GM21381 (cell line): ENCODE measurements at regions not wholly inside any gene's neighbourhood (a gene's known extent, or its start where the extent isn't known, plus 50 kb on each side); places are given as distances from the start of the nearest gene placed in this dataset.

Experiments used
- ATAC-seq: cut with Tn5 transposase; IDR thresholded peaks from one replicate; pipeline ENCODE4 v1.9.1; 2021; ENCODE audit warnings: mild to moderate bottlenecking, moderate library complexity; ENCODE audit not compliant: unreplicated experiment

- ATAC-seq: no peak
Measured at GRCh38 chr2:790634-791245, 113.5 kb upstream of the TMEM18 start.

GRCh38 chr2:790081-790480, 112.9 kb upstream of the TMEM18 start:
- no peak for ATAC-seq

- no peak for ATAC-seq
Measured at GRCh38 chr2:789529-789928, 112.3 kb upstream of the TMEM18 start.

- no peak for ATAC-seq
Measured at GRCh38 chr2:788227-789032, 111.2 kb upstream of the TMEM18 start.

GRCh38 chr2:784753-785152, 107.5 kb upstream of the TMEM18 start:
- no peak for ATAC-seq

- ATAC-seq: no peak
Measured at GRCh38 chr2:780581-780980, 103.4 kb upstream of the TMEM18 start.

GRCh38 chr2:780002-780401, 102.8 kb upstream of the TMEM18 start:
- no peak for ATAC-seq

- ATAC-seq: no peak
Measured at GRCh38 chr2:778731-779350, 101.6 kb upstream of the TMEM18 start.

- ATAC-seq: no peak
Measured at GRCh38 chr2:777546-777945, 100.3 kb upstream of the TMEM18 start.

GRCh38 chr2:777051-777450, 99.8 kb upstream of the TMEM18 start:
- ATAC-seq: no peak

GRCh38 chr2:776487-776886, 99.3 kb upstream of the TMEM18 start:
- no peak for ATAC-seq

- ATAC-seq: no peak
Measured at GRCh38 chr2:776038-776437, 98.8 kb upstream of the TMEM18 start.

- ATAC-seq: no peak
Measured at GRCh38 chr2:774436-774835, 97.2 kb upstream of the TMEM18 start.

- ATAC-seq: no peak
Measured at GRCh38 chr2:773256-774160, 96.3 kb upstream of the TMEM18 start.

- ATAC-seq: no peak
Measured at GRCh38 chr2:771538-771937, 94.3 kb upstream of the TMEM18 start.

GRCh38 chr2:770776-771175, 93.6 kb upstream of the TMEM18 start:
- no peak for ATAC-seq

GRCh38 chr2:769771-770170, 92.6 kb upstream of the TMEM18 start:
- no peak for ATAC-seq

- no peak for ATAC-seq
Measured at GRCh38 chr2:768451-768850, 91.2 kb upstream of the TMEM18 start.

GRCh38 chr2:767944-768343, 90.7 kb upstream of the TMEM18 start:
- ATAC-seq: no peak

GRCh38 chr2:767440-767839, 90.2 kb upstream of the TMEM18 start:
- no peak for ATAC-seq

- ATAC-seq: no peak
Measured at GRCh38 chr2:766255-766654, 89.0 kb upstream of the TMEM18 start.
